GM23338 (cell line): ENCODE measurements at regions not wholly inside any gene's neighbourhood (a gene's known extent, or its start where the extent isn't known, plus 50 kb on each side); places are given as distances from the start of the nearest gene placed in this dataset.

Source experiments
- ATAC-seq: fragments of 200-7000 bp; cut with Tn5 transposase; 3 replicates; pipeline ENCODE4 v1.9.1; 2020
- DNase-seq: peaks from one replicate; pipeline ENCODE4 v3.0.0-alpha.2; 2015; ENCODE audit warnings: low spot score
- H2AFZ ChIP-seq: fragments of 200-600 bp; sonication (generic); 2 replicates; pipeline ENCODE4 v1.8.0; 2016; ENCODE audit warnings: antibody characterized with exemption, mild to moderate bottlenecking, moderate library complexity
- H3F3A ChIP-seq: fragments of 200-600 bp; sonication (generic); replicated peaks from 2 replicates; pipeline ENCODE4 v1.8.0; 2017; ENCODE audit warnings: antibody characterized with exemption, mixed run types, low read depth
- H3K27ac ChIP-seq: fragments of 200-600 bp; sonication (generic); 2 replicates; pipeline ENCODE4 v1.6.1; 2016; ENCODE audit warnings: low read depth
- H3K27me3 ChIP-seq: fragments of 200-600 bp; sonication (generic); 2 replicates; pipeline ENCODE4 v1.8.0; 2016; ENCODE audit warnings: mild to moderate bottlenecking, mixed run types, moderate library complexity; ENCODE audit not compliant: insufficient read depth
- H3K36me3 ChIP-seq: fragments of 200-600 bp; sonication (generic); 2 replicates; pipeline ENCODE4 v1.8.0; 2016; ENCODE audit warnings: mild to moderate bottlenecking; ENCODE audit not compliant: insufficient read depth
- H3K4me1 ChIP-seq: fragments of 200-600 bp; sonication (generic); 2 replicates; pipeline ENCODE4 v1.8.0; 2016; ENCODE audit warnings: mild to moderate bottlenecking, moderate library complexity; ENCODE audit not compliant: insufficient read depth
- H3K4me2 ChIP-seq: fragments of 200-600 bp; sonication (generic); 2 replicates; pipeline ENCODE4 v1.7.1; 2017; ENCODE audit warnings: mixed run types
- H3K4me3 ChIP-seq: fragments of 200-600 bp; sonication (generic); 2 replicates; pipeline ENCODE4 v1.6.1; 2016; ENCODE audit warnings: mixed run types
- H3K79me2 ChIP-seq: fragments of 200-600 bp; sonication (generic); replicated peaks from 2 replicates; pipeline ENCODE4 v1.8.0; 2017; ENCODE audit warnings: mild to moderate bottlenecking; ENCODE audit not compliant: insufficient read depth
- H3K9me2 ChIP-seq: fragments of 200-600 bp; sonication (generic); 2 replicates; pipeline ENCODE4 v1.8.0; 2017; ENCODE audit not compliant: insufficient read depth
- H4K20me1 ChIP-seq: fragments of 200-600 bp; sonication (generic); replicated peaks from 2 replicates; pipeline ENCODE4 v1.8.0; 2017; ENCODE audit warnings: mild to moderate bottlenecking; ENCODE audit not compliant: insufficient read depth
- H3K27ac Mint-ChIP-seq: 2 replicates; pipeline ENCODE4 v1.8.0; 2020; ENCODE audit warnings: inconsistent platforms, mild to moderate bottlenecking, moderate library complexity, mixed read lengths
- H3K27me3 Mint-ChIP-seq: 3 replicates; pipeline ENCODE4 v1.8.0; 2022; ENCODE audit warnings: low read depth, mild to moderate bottlenecking, moderate library complexity, mixed read lengths, inconsistent platforms; ENCODE audit not compliant: insufficient read depth, poor library complexity
- H3K36me3 Mint-ChIP-seq: 3 replicates; pipeline ENCODE4 v1.8.0; 2021; ENCODE audit warnings: low read depth, mild to moderate bottlenecking, inconsistent platforms, moderate library complexity, mixed read lengths
- H3K4me1 Mint-ChIP-seq: 3 replicates; pipeline ENCODE4 v1.8.0; 2020; ENCODE audit warnings: mild to moderate bottlenecking, inconsistent platforms, mixed read lengths
- H3K4me3 Mint-ChIP-seq: 3 replicates; pipeline ENCODE4 v1.8.0; 2021; ENCODE audit warnings: moderate library complexity, mild to moderate bottlenecking, inconsistent platforms, mixed read lengths
- H3K9me3 Mint-ChIP-seq: 3 replicates; pipeline ENCODE4 v1.8.0; 2020; ENCODE audit warnings: moderate library complexity, mild to moderate bottlenecking, inconsistent platforms, mixed read lengths
- CREB1 ChIP-seq: fragments of 250-450 bp; sonication (Bioruptor Pico); IDR thresholded peaks from 2 replicates; pipeline ENCODE4 v1.5.0; 2020; ENCODE audit warnings: low read depth, mild to moderate bottlenecking, moderate library complexity
- EZH2 ChIP-seq: fragments of 200-600 bp; sonication (generic); IDR thresholded peaks from one replicate; pipeline ENCODE4 v1.8.0; 2017; ENCODE audit warnings: antibody characterized with exemption, mild to moderate bottlenecking, low read depth; ENCODE audit not compliant: unreplicated experiment
- EZH2phosphoT487 ChIP-seq: fragments of 200-600 bp; sonication (generic); IDR thresholded peaks from one replicate; pipeline ENCODE4 v1.8.1; 2018; ENCODE audit warnings: antibody characterized with exemption; ENCODE audit not compliant: unreplicated experiment
- JUNB ChIP-seq: IDR thresholded peaks from one replicate; pipeline ENCODE4 v1.6.1; 2016; ENCODE audit warnings: antibody characterized with exemption; ENCODE audit not compliant: unreplicated experiment
- NANOG ChIP-seq: IDR thresholded peaks from 2 replicates; pipeline ENCODE4 v1.6.1; 2016; ENCODE audit warnings: antibody characterized with exemption, borderline replicate concordance
- POLR2AphosphoS5 ChIP-seq: IDR thresholded peaks from 2 replicates; pipeline ENCODE4 v1.6.1; 2016; ENCODE audit warnings: antibody characterized with exemption, low read depth
- STAT1 ChIP-seq: IDR thresholded peaks from one replicate; pipeline ENCODE4 v1.6.1; 2016; ENCODE audit warnings: antibody characterized with exemption; ENCODE audit not compliant: unreplicated experiment
- ZNF114 ChIP-seq: fragments of 250-450 bp; sonication (Bioruptor Pico); IDR thresholded peaks from 2 replicates; pipeline ENCODE4 v1.5.0; 2020; ENCODE audit warnings: mild to moderate bottlenecking, moderate library complexity
- ZNF331 ChIP-seq: fragments of 250-450 bp; sonication (Bioruptor Pico); IDR thresholded peaks from 2 replicates; pipeline ENCODE4 v1.5.0; 2020; ENCODE audit warnings: low read depth, mild to moderate bottlenecking, moderate library complexity
- TF ChIP-seq, protein P1 (sequence below): IDR thresholded peaks from 2 replicates; pipeline ENCODE4 v1.6.1; 2016; ENCODE audit warnings: antibody characterized with exemption
- TF ChIP-seq, protein P2 (sequence below): IDR thresholded peaks from one replicate; pipeline ENCODE4 v1.6.1; 2018; ENCODE audit warnings: antibody characterized with exemption; ENCODE audit not compliant: unreplicated experiment
- TF ChIP-seq, protein P3 (sequence below), 2 experiments: fragments of 200-600 bp in 1 of 2; sonication (generic) in 1 of 2; conservative IDR thresholded peaks; 2 replicates each; pipeline versions ENCODE4 v1.5.1 to v1.6.1; 2016 to 2017; ENCODE audit warnings: antibody characterized with exemption in 2 of 2, low read depth in 2 of 2, mild to moderate bottlenecking in 2 of 2, moderate library complexity in 1 of 2
- TF ChIP-seq, protein P4 (sequence below): fragments of 250-450 bp; sonication (Bioruptor Pico); IDR thresholded peaks from 2 replicates; pipeline ENCODE4 v1.5.0; 2020; ENCODE audit warnings: mild to moderate bottlenecking, moderate library complexity

DNA sequence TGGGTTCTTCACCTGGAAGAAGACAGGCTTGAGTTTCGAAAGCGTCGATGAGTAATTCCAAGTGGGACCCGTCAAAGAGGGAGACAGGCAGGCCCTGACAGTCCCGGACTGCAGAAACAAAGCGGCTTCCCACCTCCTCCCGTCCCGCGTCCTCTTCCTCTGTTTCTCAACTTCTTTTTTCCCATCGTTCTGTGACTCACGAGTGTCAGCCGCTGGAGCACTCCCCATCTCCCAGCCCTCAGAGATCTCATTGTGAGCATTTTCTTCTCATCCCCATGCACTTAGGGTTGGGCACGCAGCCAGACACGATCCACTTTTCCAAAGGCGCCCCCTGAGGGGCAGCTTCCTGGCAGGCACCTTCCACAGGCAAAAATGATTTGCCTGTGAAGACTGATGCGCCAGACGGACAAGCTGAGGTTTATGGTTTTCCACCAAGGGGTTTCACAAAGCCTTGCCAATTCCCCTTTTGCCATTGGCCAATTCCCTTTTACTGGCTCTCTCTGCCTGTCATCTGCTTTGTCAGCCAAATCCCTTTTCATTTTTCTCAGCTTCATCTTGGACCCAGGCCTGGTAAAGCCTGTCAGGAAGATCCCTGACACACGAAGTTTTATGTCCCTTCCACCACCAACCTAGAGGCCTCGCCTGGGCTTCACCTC, 86.5 kb upstream of the ANKRD55 start:
- Histone ChIP-seq H3K9me2 (no peaks in the 10 kb centered on the region), H2AFZ (no peak overlapping the region), H3K27ac (no peak overlapping the region), H3K4me1 (peaks cover 13% of the 10 kb centered on the region), H3K4me2 (no peak overlapping the region), H3K36me3 (no peaks in the 10 kb centered on the region), H3K4me3 (no peak overlapping the region), H3K27me3 (no peaks in the 10 kb centered on the region), H4K20me1 (no peaks in the 10 kb centered on the region), H3K79me2 (no peaks in the 10 kb centered on the region), H3F3A (no peaks in the 10 kb centered on the region)
- Mint-ChIP-seq H3K4me3 (no peak overlapping the region), H3K27me3 (peaks cover 13% of the 10 kb centered on the region), H3K9me3 (no peaks in the 10 kb centered on the region), H3K4me1 (peaks cover 5% of the 10 kb centered on the region; the same call in 2 of the 3 replicates), H3K27ac (no peak overlapping the region), H3K36me3 (no peaks in the 10 kb centered on the region)
- ATAC-seq (no peak), DNase-seq (no peak)
- TF ChIP-seq, protein P1, sequence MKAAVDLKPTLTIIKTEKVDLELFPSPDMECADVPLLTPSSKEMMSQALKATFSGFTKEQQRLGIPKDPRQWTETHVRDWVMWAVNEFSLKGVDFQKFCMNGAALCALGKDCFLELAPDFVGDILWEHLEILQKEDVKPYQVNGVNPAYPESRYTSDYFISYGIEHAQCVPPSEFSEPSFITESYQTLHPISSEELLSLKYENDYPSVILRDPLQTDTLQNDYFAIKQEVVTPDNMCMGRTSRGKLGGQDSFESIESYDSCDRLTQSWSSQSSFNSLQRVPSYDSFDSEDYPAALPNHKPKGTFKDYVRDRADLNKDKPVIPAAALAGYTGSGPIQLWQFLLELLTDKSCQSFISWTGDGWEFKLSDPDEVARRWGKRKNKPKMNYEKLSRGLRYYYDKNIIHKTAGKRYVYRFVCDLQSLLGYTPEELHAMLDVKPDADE: no peak
- TF ChIP-seq EZH2phosphoT487 (no peak), POLR2AphosphoS5 (no peak), STAT1 (no peak), ZNF331 (no peak), ZNF114 (no peak), NANOG (no peak), JUNB (no peak), CREB1 (CRISPR knock-in tag) (no peak), EZH2 (no peak)
- TF ChIP-seq, protein P2, sequence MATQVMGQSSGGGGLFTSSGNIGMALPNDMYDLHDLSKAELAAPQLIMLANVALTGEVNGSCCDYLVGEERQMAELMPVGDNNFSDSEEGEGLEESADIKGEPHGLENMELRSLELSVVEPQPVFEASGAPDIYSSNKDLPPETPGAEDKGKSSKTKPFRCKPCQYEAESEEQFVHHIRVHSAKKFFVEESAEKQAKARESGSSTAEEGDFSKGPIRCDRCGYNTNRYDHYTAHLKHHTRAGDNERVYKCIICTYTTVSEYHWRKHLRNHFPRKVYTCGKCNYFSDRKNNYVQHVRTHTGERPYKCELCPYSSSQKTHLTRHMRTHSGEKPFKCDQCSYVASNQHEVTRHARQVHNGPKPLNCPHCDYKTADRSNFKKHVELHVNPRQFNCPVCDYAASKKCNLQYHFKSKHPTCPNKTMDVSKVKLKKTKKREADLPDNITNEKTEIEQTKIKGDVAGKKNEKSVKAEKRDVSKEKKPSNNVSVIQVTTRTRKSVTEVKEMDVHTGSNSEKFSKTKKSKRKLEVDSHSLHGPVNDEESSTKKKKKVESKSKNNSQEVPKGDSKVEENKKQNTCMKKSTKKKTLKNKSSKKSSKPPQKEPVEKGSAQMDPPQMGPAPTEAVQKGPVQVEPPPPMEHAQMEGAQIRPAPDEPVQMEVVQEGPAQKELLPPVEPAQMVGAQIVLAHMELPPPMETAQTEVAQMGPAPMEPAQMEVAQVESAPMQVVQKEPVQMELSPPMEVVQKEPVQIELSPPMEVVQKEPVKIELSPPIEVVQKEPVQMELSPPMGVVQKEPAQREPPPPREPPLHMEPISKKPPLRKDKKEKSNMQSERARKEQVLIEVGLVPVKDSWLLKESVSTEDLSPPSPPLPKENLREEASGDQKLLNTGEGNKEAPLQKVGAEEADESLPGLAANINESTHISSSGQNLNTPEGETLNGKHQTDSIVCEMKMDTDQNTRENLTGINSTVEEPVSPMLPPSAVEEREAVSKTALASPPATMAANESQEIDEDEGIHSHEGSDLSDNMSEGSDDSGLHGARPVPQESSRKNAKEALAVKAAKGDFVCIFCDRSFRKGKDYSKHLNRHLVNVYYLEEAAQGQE: no peak
- TF ChIP-seq, protein P3, sequence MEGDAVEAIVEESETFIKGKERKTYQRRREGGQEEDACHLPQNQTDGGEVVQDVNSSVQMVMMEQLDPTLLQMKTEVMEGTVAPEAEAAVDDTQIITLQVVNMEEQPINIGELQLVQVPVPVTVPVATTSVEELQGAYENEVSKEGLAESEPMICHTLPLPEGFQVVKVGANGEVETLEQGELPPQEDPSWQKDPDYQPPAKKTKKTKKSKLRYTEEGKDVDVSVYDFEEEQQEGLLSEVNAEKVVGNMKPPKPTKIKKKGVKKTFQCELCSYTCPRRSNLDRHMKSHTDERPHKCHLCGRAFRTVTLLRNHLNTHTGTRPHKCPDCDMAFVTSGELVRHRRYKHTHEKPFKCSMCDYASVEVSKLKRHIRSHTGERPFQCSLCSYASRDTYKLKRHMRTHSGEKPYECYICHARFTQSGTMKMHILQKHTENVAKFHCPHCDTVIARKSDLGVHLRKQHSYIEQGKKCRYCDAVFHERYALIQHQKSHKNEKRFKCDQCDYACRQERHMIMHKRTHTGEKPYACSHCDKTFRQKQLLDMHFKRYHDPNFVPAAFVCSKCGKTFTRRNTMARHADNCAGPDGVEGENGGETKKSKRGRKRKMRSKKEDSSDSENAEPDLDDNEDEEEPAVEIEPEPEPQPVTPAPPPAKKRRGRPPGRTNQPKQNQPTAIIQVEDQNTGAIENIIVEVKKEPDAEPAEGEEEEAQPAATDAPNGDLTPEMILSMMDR (conservative IDR thresholded peaks at IDR 0.05; ENCODE audit: low read depth in 2 of 2): no peak
- TF ChIP-seq, protein P4, sequence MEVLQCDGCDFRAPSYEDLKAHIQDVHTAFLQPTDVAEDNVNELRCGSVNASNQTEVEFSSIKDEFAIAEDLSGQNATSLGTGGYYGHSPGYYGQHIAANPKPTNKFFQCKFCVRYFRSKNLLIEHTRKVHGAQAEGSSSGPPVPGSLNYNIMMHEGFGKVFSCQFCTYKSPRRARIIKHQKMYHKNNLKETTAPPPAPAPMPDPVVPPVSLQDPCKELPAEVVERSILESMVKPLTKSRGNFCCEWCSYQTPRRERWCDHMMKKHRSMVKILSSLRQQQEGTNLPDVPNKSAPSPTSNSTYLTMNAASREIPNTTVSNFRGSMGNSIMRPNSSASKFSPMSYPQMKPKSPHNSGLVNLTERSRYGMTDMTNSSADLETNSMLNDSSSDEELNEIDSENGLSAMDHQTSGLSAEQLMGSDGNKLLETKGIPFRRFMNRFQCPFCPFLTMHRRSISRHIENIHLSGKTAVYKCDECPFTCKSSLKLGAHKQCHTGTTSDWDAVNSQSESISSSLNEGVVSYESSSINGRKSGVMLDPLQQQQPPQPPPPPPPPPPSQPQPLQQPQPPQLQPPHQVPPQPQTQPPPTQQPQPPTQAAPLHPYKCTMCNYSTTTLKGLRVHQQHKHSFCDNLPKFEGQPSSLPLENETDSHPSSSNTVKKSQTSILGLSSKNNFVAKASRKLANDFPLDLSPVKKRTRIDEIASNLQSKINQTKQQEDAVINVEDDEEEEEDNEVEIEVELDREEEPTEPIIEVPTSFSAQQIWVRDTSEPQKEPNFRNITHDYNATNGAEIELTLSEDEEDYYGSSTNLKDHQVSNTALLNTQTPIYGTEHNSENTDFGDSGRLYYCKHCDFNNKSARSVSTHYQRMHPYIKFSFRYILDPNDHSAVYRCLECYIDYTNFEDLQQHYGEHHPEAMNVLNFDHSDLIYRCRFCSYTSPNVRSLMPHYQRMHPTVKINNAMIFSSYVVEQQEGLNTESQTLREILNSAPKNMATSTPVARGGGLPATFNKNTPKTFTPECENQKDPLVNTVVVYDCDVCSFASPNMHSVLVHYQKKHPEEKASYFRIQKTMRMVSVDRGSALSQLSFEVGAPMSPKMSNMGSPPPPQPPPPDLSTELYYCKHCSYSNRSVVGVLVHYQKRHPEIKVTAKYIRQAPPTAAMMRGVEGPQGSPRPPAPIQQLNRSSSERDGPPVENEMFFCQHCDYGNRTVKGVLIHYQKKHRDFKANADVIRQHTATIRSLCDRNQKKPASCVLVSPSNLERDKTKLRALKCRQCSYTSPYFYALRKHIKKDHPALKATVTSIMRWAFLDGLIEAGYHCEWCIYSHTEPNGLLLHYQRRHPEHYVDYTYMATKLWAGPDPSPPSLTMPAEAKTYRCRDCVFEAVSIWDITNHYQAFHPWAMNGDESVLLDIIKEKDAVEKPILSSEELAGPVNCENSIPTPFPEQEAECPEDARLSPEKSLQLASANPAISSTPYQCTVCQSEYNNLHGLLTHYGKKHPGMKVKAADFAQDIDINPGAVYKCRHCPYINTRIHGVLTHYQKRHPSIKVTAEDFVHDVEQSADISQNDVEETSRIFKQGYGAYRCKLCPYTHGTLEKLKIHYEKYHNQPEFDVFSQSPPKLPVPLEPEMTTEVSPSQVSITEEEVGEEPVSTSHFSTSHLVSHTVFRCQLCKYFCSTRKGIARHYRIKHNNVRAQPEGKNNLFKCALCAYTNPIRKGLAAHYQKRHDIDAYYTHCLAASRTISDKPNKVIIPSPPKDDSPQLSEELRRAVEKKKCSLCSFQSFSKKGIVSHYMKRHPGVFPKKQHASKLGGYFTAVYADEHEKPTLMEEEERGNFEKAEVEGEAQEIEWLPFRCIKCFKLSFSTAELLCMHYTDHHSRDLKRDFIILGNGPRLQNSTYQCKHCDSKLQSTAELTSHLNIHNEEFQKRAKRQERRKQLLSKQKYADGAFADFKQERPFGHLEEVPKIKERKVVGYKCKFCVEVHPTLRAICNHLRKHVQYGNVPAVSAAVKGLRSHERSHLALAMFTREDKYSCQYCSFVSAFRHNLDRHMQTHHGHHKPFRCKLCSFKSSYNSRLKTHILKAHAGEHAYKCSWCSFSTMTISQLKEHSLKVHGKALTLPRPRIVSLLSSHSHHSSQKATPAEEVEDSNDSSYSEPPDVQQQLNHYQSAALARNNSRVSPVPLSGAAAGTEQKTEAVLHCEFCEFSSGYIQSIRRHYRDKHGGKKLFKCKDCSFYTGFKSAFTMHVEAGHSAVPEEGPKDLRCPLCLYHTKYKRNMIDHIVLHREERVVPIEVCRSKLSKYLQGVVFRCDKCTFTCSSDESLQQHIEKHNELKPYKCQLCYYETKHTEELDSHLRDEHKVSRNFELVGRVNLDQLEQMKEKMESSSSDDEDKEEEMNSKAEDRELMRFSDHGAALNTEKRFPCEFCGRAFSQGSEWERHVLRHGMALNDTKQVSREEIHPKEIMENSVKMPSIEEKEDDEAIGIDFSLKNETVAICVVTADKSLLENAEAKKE: no peak
